ENCODE measurements at regions not wholly inside any gene's neighbourhood (a gene's known extent, or its start where the extent isn't known, plus 50 kb on each side); places are given as distances from the start of the nearest gene placed in this dataset.

- H3K4me1 ChIP-seq (ENCODE audit: control insufficient read depth, low read length) = no peaks in the 10 kb centered on the region
- H3K36me3 ChIP-seq (ENCODE audit: control insufficient read depth, low read length) = no peaks in the 10 kb centered on the region
- no peaks in the 10 kb centered on the region for H3F3A ChIP-seq (ENCODE audit: control insufficient read depth, insufficient read depth)
- H3K4me2 ChIP-seq (ENCODE audit: low read length) = no peak overlapping the region
- no peak overlapping the region for H3K4me3 ChIP-seq (ENCODE audit: low read length)
- no peaks in the 10 kb centered on the region for H3K9me2 ChIP-seq (replicated peaks; ENCODE audit: control insufficient read depth, low read length)
- no peaks in the 10 kb centered on the region for H3K9me3 ChIP-seq (ENCODE audit: control insufficient read depth, insufficient read depth, low read length)
- TF ChIP-seq EZH2phosphoT487 (IDR thresholded peaks at IDR 0.05; ENCODE audit: borderline replicate concordance, low read length) (no peak), CTCF (IDR thresholded peaks at IDR 0.05; ENCODE audit: low read depth, low read length, poor library complexity, severe bottlenecking) (no peak)
- H4K20me1 ChIP-seq (ENCODE audit: control insufficient read depth, insufficient read depth, low read depth, low read length) = no peaks in the 10 kb centered on the region
- no peak overlapping the region for H3K27ac ChIP-seq (ENCODE audit: low read depth, low read length)
- H3K27me3 ChIP-seq (ENCODE audit: control insufficient read depth, low read length) = no peaks in the 10 kb centered on the region
- H3K79me2 ChIP-seq (ENCODE audit: control insufficient read depth, low read length) = no peaks in the 10 kb centered on the region
Observed at GRCh38 chr10:10798102-10798863, 219.4 kb upstream of the CELF2 start.

- H3K4me3 ChIP-seq (ENCODE audit: low read length) = no peak overlapping the region
- no peaks in the 10 kb centered on the region for H4K20me1 ChIP-seq (ENCODE audit: control insufficient read depth, insufficient read depth, low read depth, low read length)
- H3K79me2 ChIP-seq (ENCODE audit: control insufficient read depth, low read length) = no peaks in the 10 kb centered on the region
- no peaks in the 10 kb centered on the region for H3K27me3 ChIP-seq (ENCODE audit: control insufficient read depth, low read length)
- no peak for TF ChIP-seq EZH2phosphoT487 (IDR thresholded peaks at IDR 0.05; ENCODE audit: borderline replicate concordance, low read length)
- TF ChIP-seq CTCF (IDR thresholded peaks at IDR 0.05; ENCODE audit: low read depth, low read length, poor library complexity, severe bottlenecking) = no peak
- no peak overlapping the region for H3K27ac ChIP-seq (ENCODE audit: low read depth, low read length)
- H3F3A ChIP-seq (ENCODE audit: control insufficient read depth, insufficient read depth) = no peaks in the 10 kb centered on the region
- no peaks in the 10 kb centered on the region for H3K9me3 ChIP-seq (ENCODE audit: control insufficient read depth, insufficient read depth, low read length)
- H3K4me1 ChIP-seq (ENCODE audit: control insufficient read depth, low read length) = no peaks in the 10 kb centered on the region
- H3K36me3 ChIP-seq (ENCODE audit: control insufficient read depth, low read length) = no peaks in the 10 kb centered on the region
- no peak overlapping the region for H3K4me2 ChIP-seq (ENCODE audit: low read length)
- no peaks in the 10 kb centered on the region for H3K9me2 ChIP-seq (replicated peaks; ENCODE audit: control insufficient read depth, low read length)
Observed at GRCh38 chr10:10798864-10799192, 218.8 kb upstream of the CELF2 start.

- Histone ChIP-seq H3K4me1 (ENCODE audit: control insufficient read depth, low read length) (no peaks in the 10 kb centered on the region), H3K36me3 (ENCODE audit: control insufficient read depth, low read length) (no peaks in the 10 kb centered on the region), H3K9me3 (ENCODE audit: control insufficient read depth, insufficient read depth, low read length) (no peaks in the 10 kb centered on the region), H3K27me3 (ENCODE audit: control insufficient read depth, low read length) (no peaks in the 10 kb centered on the region), H3K9me2 (replicated peaks; ENCODE audit: control insufficient read depth, low read length) (no peaks in the 10 kb centered on the region), H3K4me2 (ENCODE audit: low read length) (no peak overlapping the region), H3K27ac (ENCODE audit: low read depth, low read length) (no peak overlapping the region), H3K4me3 (ENCODE audit: low read length) (no peak overlapping the region), H4K20me1 (ENCODE audit: control insufficient read depth, insufficient read depth, low read depth, low read length) (no peaks in the 10 kb centered on the region), H3K79me2 (ENCODE audit: control insufficient read depth, low read length) (no peaks in the 10 kb centered on the region), H3F3A (ENCODE audit: control insufficient read depth, insufficient read depth) (no peaks in the 10 kb centered on the region)
- TF ChIP-seq EZH2phosphoT487 (IDR thresholded peaks at IDR 0.05; ENCODE audit: borderline replicate concordance, low read length) (no peak), CTCF (IDR thresholded peaks at IDR 0.05; ENCODE audit: low read depth, low read length, poor library complexity, severe bottlenecking) (no peak)
Observed at GRCh38 chr10:10800961-10801360, 216.7 kb upstream of the CELF2 start.

Measured in DOHH2 (cell line).